Gastroesophageal sphincter (tissue), 3 donors: ENCODE measurements at regions not wholly inside any gene's neighbourhood (a gene's known extent, or its start where the extent isn't known, plus 50 kb on each side); places are given as distances from the start of the nearest gene placed in this dataset.

Experiments used
- CTCF ChIP-seq, 4 experiments: fragments of 200-600 bp in 2 of 4; fragments of 450-650 bp in 2 of 4; sonication (generic) in 1 of 4; IDR thresholded peaks; one replicate each; pipeline ENCODE4 v1.5.1; 2017 to 2019; ENCODE audit warnings: antibody characterized with exemption in 4 of 4, mild to moderate bottlenecking in 2 of 4, moderate library complexity in 2 of 4
- POLR2A ChIP-seq, 2 donors: fragments of 450-650 bp; IDR thresholded peaks; one replicate each; pipeline ENCODE4 v1.6.1; 2017; ENCODE audit warnings: antibody characterized with exemption in 2 of 2, mild to moderate bottlenecking in 2 of 2, moderate library complexity in 1 of 2

- TF ChIP-seq CTCF (IDR thresholded peaks at IDR 0.05): no peak
- TF ChIP-seq POLR2A (IDR thresholded peaks at IDR 0.05): no peak
These were observed 294.6 kb upstream of the PARD3B start for GRCh38 chr2:204250692-204251091.
